Tibial nerve (tissue), 4 donors: ENCODE measurements at regions not wholly inside any gene's neighbourhood (a gene's known extent, or its start where the extent isn't known, plus 50 kb on each side); places are given as distances from the start of the nearest gene placed in this dataset.

ENCODE experiments used
- CTCF ChIP-seq, 5 experiments: fragments of 200-600 bp in 3 of 5; fragments of 450-650 bp in 2 of 5; sonication (generic) in 3 of 5; IDR thresholded peaks; one replicate each; pipeline ENCODE4 v1.5.1; 2016 to 2019; ENCODE audit warnings: antibody characterized with exemption in 5 of 5, mild to moderate bottlenecking in 3 of 5, moderate library complexity in 2 of 5
- EP300 ChIP-seq, 2 donors: sonication (generic); formaldehyde crosslinking; IDR thresholded peaks; one replicate each; pipeline ENCODE4 v1.6.1; 2017; ENCODE audit warnings: antibody characterized with exemption in 2 of 2, mild to moderate bottlenecking in 1 of 2
- POLR2A ChIP-seq, 2 donors: fragments of 450-650 bp; IDR thresholded peaks; one replicate each; pipeline ENCODE4 v1.6.1; 2017; ENCODE audit warnings: antibody characterized with exemption in 2 of 2, mild to moderate bottlenecking in 2 of 2, moderate library complexity in 2 of 2

GRCh38 chr4:125702406-125702805 lies 387.7 kb downstream of the FAT4 start:
- TF ChIP-seq CTCF (IDR thresholded peaks at IDR 0.05): no peak
- no peak for TF ChIP-seq POLR2A (IDR thresholded peaks at IDR 0.05)
- no peak for TF ChIP-seq EP300 (IDR thresholded peaks at IDR 0.05)
